Amygdala (tissue), 56 donors: ENCODE measurements at regions not wholly inside any gene's neighbourhood (a gene's known extent, or its start where the extent isn't known, plus 50 kb on each side); places are given as distances from the start of the nearest gene placed in this dataset.
A peak's percentile ranks its signal among the peaks of the same experiment; 100 is the strongest.
"Not testable (repeated sequence)": the region's sequence is repeated elsewhere in the genome, so short reads cannot be mapped to it uniquely, and the experiment has no call there.

Source experiments
- DNase-seq, 56 donors: peaks; one replicate each; lab custom pipeline; 2025; lab: John Stamatoyannopoulos, UW

GRCh38 chr12:58395470-58395869 lies 454.1 kb downstream of the ATP23 start:
- DNase-seq, result no peak

- no peak for DNase-seq
Measured at GRCh38 chr12:58396239-58396638, 454.9 kb downstream of the ATP23 start.

- no peak for DNase-seq
Measured at GRCh38 chr12:58405363-58405762, 464.0 kb downstream of the ATP23 start.

GRCh38 chr12:58408516-58408915 lies 467.1 kb downstream of the ATP23 start:
- DNase-seq, result no peak

- DNase-seq, result no peak
Measured at GRCh38 chr12:58412461-58413060, 471.2 kb downstream of the ATP23 start.

- no peak for DNase-seq
Measured at GRCh38 chr12:58413794-58414193, 472.4 kb downstream of the ATP23 start.

- no peak for DNase-seq
Measured at GRCh38 chr12:58414398-58414871, 473.1 kb downstream of the ATP23 start.

- no peak for DNase-seq
Measured at GRCh38 chr12:58415716-58416115, 474.3 kb downstream of the ATP23 start.

- no peak for DNase-seq
Measured at GRCh38 chr12:58416236-58416635, 474.9 kb downstream of the ATP23 start.

GRCh38 chr12:58419196-58419760 lies 477.9 kb downstream of the ATP23 start:
- no peak for DNase-seq

GRCh38 chr12:58419905-58420304 lies 478.5 kb downstream of the ATP23 start:
- DNase-seq, result no peak

- DNase-seq, result no peak
Measured at GRCh38 chr12:58420503-58420902, 479.1 kb downstream of the ATP23 start.

GRCh38 chr12:58421990-58422389 lies 480.6 kb downstream of the ATP23 start:
- no peak for DNase-seq

GRCh38 chr12:58424735-58425392 lies 483.5 kb downstream of the ATP23 start:
- DNase-seq, result no peak

- DNase-seq, result peak in 5 of 56 donors; percentile 4 to 47 (median 10)
Measured at GRCh38 chr12:58425481-58426392, 484.4 kb downstream of the ATP23 start.

GRCh38 chr12:58426437-58426836 lies 485.1 kb downstream of the ATP23 start:
- not testable (repeated sequence) for DNase-seq

- DNase-seq, result no peak
Measured at GRCh38 chr12:58433959-58434358, 486.3 kb downstream of the LRIG3 start.

- DNase-seq, result no peak
Measured at GRCh38 chr12:58434726-58435125, 485.6 kb downstream of the LRIG3 start.

- no peak for DNase-seq
Measured at GRCh38 chr12:58435647-58436046, 484.7 kb downstream of the LRIG3 start.

GRCh38 chr12:58441483-58441882 lies 478.8 kb downstream of the LRIG3 start:
- no peak for DNase-seq
